HCT116 (cell line): ENCODE measurements at regions not wholly inside any gene's neighbourhood (a gene's known extent, or its start where the extent isn't known, plus 50 kb on each side); places are given as distances from the start of the nearest gene placed in this dataset.
A peak's percentile ranks its signal among the peaks of the same experiment; 100 is the strongest.
"Not testable (repeated sequence)": the region's sequence is repeated elsewhere in the genome, so short reads cannot be mapped to it uniquely, and the experiment has no call there.

Experiments used
- ATAC-seq: fragments of 200-7000 bp; cut with Tn5 transposase; 2 replicates; pipeline ENCODE4 v1.9.1; 2020; ENCODE audit warnings: mild to moderate bottlenecking, moderate library complexity
- BruUV-seq: library from RNA; stranded (reverse); fragments of 400-500 nt; replicated peaks from 2 replicates; lab custom pipeline; 2021; lab: Mats Ljungman, UMichigan
- CTCF ChIA-PET: fragments of 300-600 bp; sonication (Branson Sonifier 250); formaldehyde crosslinking; loops from one replicate; lab custom pipeline; 2021; ENCODE audit warnings: antibody characterized with exemption; lab: Charles Lee
- POLR2A ChIA-PET: fragments of 300-600, 350-600 bp; sonication (Branson Sonifier 250); formaldehyde crosslinking; loops from one replicate; lab custom pipeline; 2021; ENCODE audit warnings: antibody characterized with exemption; lab: Charles Lee
- RAD21 ChIA-PET, 2 experiments: fragments of 300-600 bp; sonication (Branson Sonifier 250); formaldehyde crosslinking; loops; one replicate each; lab custom pipeline; 2023; ENCODE audit warnings: low total read pairs in 2 of 2; ENCODE audit not compliant: uncharacterized antibody in 2 of 2, unreplicated experiment in 2 of 2, low non-redundant PET in 1 of 2; lab: Charles Lee
- DNase-seq: peaks from one replicate; pipeline ENCODE4 v3.0.0-alpha.2; 2010; ENCODE audit warnings: low read depth, low spot score
- H2AFZ ChIP-seq: fragments of 200-600 bp; shearing (Covaris generic), sonication (generic); 2 replicates; pipeline ENCODE4 v1.6.1; 2017; ENCODE audit warnings: low read depth, mixed run types, mixed read lengths, antibody characterized with exemption, low read length; ENCODE audit not compliant: poor library complexity, severe bottlenecking
- H3K27ac ChIP-seq: 2 replicates; pipeline ENCODE4 v1.5.1; 2012; ENCODE audit warnings: low read depth, low read length
- H3K27me3 ChIP-seq: fragments of 200-600 bp; sonication (generic); 2 replicates; pipeline ENCODE4 v1.6.1; 2016; ENCODE audit warnings: mixed run types, low read length, mixed read lengths; ENCODE audit not compliant: insufficient read depth
- H3K36me3 ChIP-seq, 2 experiments: fragments of 200-500 bp in 1 of 2; fragments of 200-600 bp in 1 of 2; sonication (Bioruptor generic) in 1 of 2; sonication (generic) in 1 of 2; 2 replicates each; pipeline versions ENCODE4 v1.5.1 to v1.6.1; 2014 to 2016; ENCODE audit warnings: low read length in 2 of 2, inconsistent platforms in 1 of 2, mixed read lengths in 1 of 2, mixed run types in 1 of 2; ENCODE audit not compliant: insufficient read depth in 2 of 2, control insufficient read depth in 1 of 2
- H3K4me1 ChIP-seq, 2 experiments: fragments of 200-600 bp in 1 of 2; sonication (generic) in 1 of 2; 2 replicates each; pipeline versions ENCODE4 v1.5.1 to v1.6.1; 2012 to 2017; ENCODE audit warnings: low read length in 2 of 2, inconsistent platforms in 1 of 2, mild to moderate bottlenecking in 1 of 2, mixed read lengths in 1 of 2, mixed run types in 1 of 2, moderate library complexity in 1 of 2; ENCODE audit not compliant: insufficient read depth in 2 of 2, control insufficient read depth in 1 of 2
- H3K4me2 ChIP-seq: fragments of 200-600 bp; sonication (generic); 2 replicates; pipeline ENCODE4 v1.6.1; 2017; ENCODE audit warnings: mixed run types, low read length, mixed read lengths
- H3K4me3 ChIP-seq, 2 experiments: fragments of 200-600 bp in 1 of 2; sonication (generic) in 1 of 2; replicated peaks in 1 of 2; 2 replicates each; pipeline ENCODE4 v1.5.1; 2011 to 2016; ENCODE audit warnings: low read length in 2 of 2, control low read depth in 1 of 2, low read depth in 1 of 2, mild to moderate bottlenecking in 1 of 2, mixed read lengths in 1 of 2, mixed run types in 1 of 2
- H3K79me2 ChIP-seq: fragments of 200-600 bp; sonication (generic); 2 replicates; pipeline ENCODE4 v1.6.1; 2017; ENCODE audit warnings: mild to moderate bottlenecking, mixed run types, low read length, moderate library complexity, mixed read lengths; ENCODE audit not compliant: insufficient read depth
- H3K9ac ChIP-seq: fragments of 200-600 bp; sonication (generic); 2 replicates; pipeline ENCODE4 v1.6.1; 2016; ENCODE audit warnings: low read length, mixed read lengths
- H3K9me2 ChIP-seq: fragments of 200-600 bp; sonication (generic), shearing (Covaris generic); 2 replicates; pipeline ENCODE4 v1.6.1; 2017; ENCODE audit warnings: mixed run types, mild to moderate bottlenecking, moderate library complexity; ENCODE audit not compliant: insufficient read depth
- H3K9me3 ChIP-seq, 2 experiments: fragments of 200-500 bp in 1 of 2; fragments of 200-600 bp in 1 of 2; sonication (Bioruptor generic) in 1 of 2; sonication (generic) in 1 of 2; 2 replicates each; pipeline ENCODE4 v1.6.1; 2014 to 2017; ENCODE audit warnings: low read length in 2 of 2, mixed read lengths in 2 of 2, inconsistent platforms in 1 of 2, low read depth in 1 of 2, mild to moderate bottlenecking in 1 of 2, mixed run types in 1 of 2, moderate library complexity in 1 of 2; ENCODE audit not compliant: control insufficient read depth in 1 of 2, insufficient read depth in 1 of 2
- H4K20me1 ChIP-seq: fragments of 200-600 bp; sonication (generic), shearing (Covaris generic); 2 replicates; pipeline ENCODE4 v1.6.1; 2017; ENCODE audit warnings: mixed run types, mild to moderate bottlenecking, moderate library complexity; ENCODE audit not compliant: insufficient read depth
- CEBPB ChIP-seq: IDR thresholded peaks from 2 replicates; pipeline ENCODE4 v1.6.1; 2012; ENCODE audit warnings: low read depth
- CTCF ChIP-seq, 3 experiments: fragments of 200-600 bp in 1 of 3; sonication (generic) in 1 of 3; IDR thresholded peaks in 2 of 3; conservative IDR thresholded peaks in 1 of 3; 2 replicates each; pipeline ENCODE4 v1.5.1; 2012 to 2017; ENCODE audit warnings: low read depth in 2 of 3, low read length in 2 of 3, antibody characterized with exemption in 1 of 3, borderline replicate concordance in 1 of 3, control low read depth in 1 of 3, mild to moderate bottlenecking in 1 of 3, mixed read lengths in 1 of 3, mixed run types in 1 of 3, moderate library complexity in 1 of 3; ENCODE audit not compliant: insufficient read depth in 1 of 3
- EZH2 ChIP-seq: fragments of 200-600 bp; sonication (generic); IDR thresholded peaks from 2 replicates; pipeline ENCODE4 v1.6.1; 2017; ENCODE audit warnings: antibody characterized with exemption, mixed run types
- EZH2phosphoT487 ChIP-seq: fragments of 200-600 bp; IDR thresholded peaks from 2 replicates; pipeline ENCODE4 v1.6.1; 2018; ENCODE audit warnings: antibody characterized with exemption, borderline replicate concordance
- FOSL1 ChIP-seq: IDR thresholded peaks from 2 replicates; pipeline ENCODE4 v1.6.1; 2012; ENCODE audit warnings: low read depth
- POLR2AphosphoS5 ChIP-seq: IDR thresholded peaks from 2 replicates; pipeline ENCODE4 v1.6.1; 2011; ENCODE audit warnings: mild to moderate bottlenecking, low read depth, low read length, moderate library complexity
- REST ChIP-seq: IDR thresholded peaks from 2 replicates; pipeline ENCODE4 v1.6.1; 2012; ENCODE audit warnings: low read depth
- SIN3A ChIP-seq: IDR thresholded peaks from 2 replicates; pipeline ENCODE4 v1.6.1; 2012; ENCODE audit warnings: low read depth
- YY1 ChIP-seq: IDR thresholded peaks from 2 replicates; pipeline ENCODE4 v1.6.1; 2011; ENCODE audit warnings: low read length, low read depth, moderate library complexity, mild to moderate bottlenecking; ENCODE audit not compliant: insufficient replicate concordance; ENCODE audit errors: extremely low read depth
- ZBTB33 ChIP-seq: IDR thresholded peaks from 2 replicates; pipeline ENCODE4 v1.6.1; 2011; ENCODE audit warnings: mild to moderate bottlenecking, low read length, moderate library complexity; ENCODE audit not compliant: insufficient replicate concordance; ENCODE audit errors: extremely low read depth
- ZFX ChIP-seq: fragments of 450-650 bp; IDR thresholded peaks from 2 replicates; pipeline ENCODE4 v1.6.1; 2017
- intact Hi-C: fragments of 100-400 bp; cut with micrococcal nuclease; formaldehyde crosslinking; loops from 2 replicates; pipeline ENCODE4 v1.10.0; 2022

- BruUV-seq, result no TSS peak
- H3K79me2 ChIP-seq, result no peaks in the 10 kb centered on the region
- no peaks in the 10 kb centered on the region for H3K9me3 ChIP-seq
- CTCF ChIA-PET, result no interaction called here
- H3K9me2 ChIP-seq, result no peaks in the 10 kb centered on the region
- POLR2A ChIA-PET, result no interaction called here
- DNase-seq (no peak), ATAC-seq (no peak)
- H4K20me1 ChIP-seq, result no peaks in the 10 kb centered on the region
- H3K4me1 ChIP-seq, result peaks cover 14 to 55% of the 10 kb centered on the region in 2 experiments
- H3K4me3 ChIP-seq, result no peak overlapping the region
- no peak overlapping the region for H3K9ac ChIP-seq
- intact Hi-C loops, result loop anchor here (5.0 kb wide), 1 partner anchor 270 kb away; no protein-coding TSS in a partner anchor
- RAD21 ChIA-PET, result no interaction called here
- no peaks in the 10 kb centered on the region for H3K27me3 ChIP-seq
- no peak overlapping the region for H3K27ac ChIP-seq
- no peak overlapping the region for H2AFZ ChIP-seq
- TF ChIP-seq EZH2phosphoT487, result no peak
- TF ChIP-seq POLR2AphosphoS5, result no peak
- no peak for TF ChIP-seq FOSL1
- no peak for TF ChIP-seq EZH2
- no peak for TF ChIP-seq CEBPB
- TF ChIP-seq ZBTB33, result no peak
- TF ChIP-seq REST, result no peak
- no peak for TF ChIP-seq ZFX
- TF ChIP-seq YY1, result no peak
- TF ChIP-seq SIN3A, result no peak
- no peak for TF ChIP-seq CTCF (IDR thresholded peaks at IDR 0.05 in 2 of 3, conservative IDR thresholded peaks at IDR 0.05 in 1 of 3; ENCODE audit: borderline replicate concordance in 1 of 3, insufficient read depth in 1 of 3, low read depth in 2 of 3, low read length in 2 of 3)
- H3K4me2 ChIP-seq, result peak overlapping the region; percentile 38; the same call in 1 of the 2 replicates
- no peaks in the 10 kb centered on the region for H3K36me3 ChIP-seq
These were observed 197.4 kb downstream of the JCAD start for GRCh38 chr10:29861811-29862505.

GRCh38 chr10:29861231-29861630 lies 198.2 kb downstream of the JCAD start:
- BruUV-seq, POLR2A ChIA-PET, H3K9me2 ChIP-seq, H3K27ac ChIP-seq, H3K79me2 ChIP-seq, ATAC-seq, H2AFZ ChIP-seq, RAD21 ChIA-PET, H3K9ac ChIP-seq, DNase-seq, H4K20me1 ChIP-seq, H3K36me3 ChIP-seq, H3K4me2 ChIP-seq, CTCF ChIA-PET, H3K4me3 ChIP-seq, H3K27me3 ChIP-seq, H3K9me3 ChIP-seq: not testable (repeated sequence)
- intact Hi-C loops, result loop anchor here (5.0 kb wide), 1 partner anchor 269 kb away; no protein-coding TSS in a partner anchor
- H3K4me1 ChIP-seq, result peaks cover 14 to 50% of the 10 kb centered on the region in 2 experiments
